Testis (tissue), 2 donors: ENCODE measurements at regions not wholly inside any gene's neighbourhood (a gene's known extent, or its start where the extent isn't known, plus 50 kb on each side); places are given as distances from the start of the nearest gene placed in this dataset.

ENCODE experiments used
- CTCF ChIP-seq, 3 experiments: fragments of 450-650 bp in 2 of 3; fragments of 200-600 bp in 1 of 3; sonication (generic) in 1 of 3; IDR thresholded peaks; one replicate each; pipeline ENCODE4 v1.5.1; 2016 to 2019; ENCODE audit warnings: antibody characterized with exemption in 3 of 3, mild to moderate bottlenecking in 2 of 3, moderate library complexity in 1 of 3
- POLR2A ChIP-seq: fragments of 450-650 bp; IDR thresholded peaks from one replicate; pipeline ENCODE4 v1.6.1; 2017; ENCODE audit warnings: antibody characterized with exemption, mild to moderate bottlenecking, moderate library complexity

DNA sequence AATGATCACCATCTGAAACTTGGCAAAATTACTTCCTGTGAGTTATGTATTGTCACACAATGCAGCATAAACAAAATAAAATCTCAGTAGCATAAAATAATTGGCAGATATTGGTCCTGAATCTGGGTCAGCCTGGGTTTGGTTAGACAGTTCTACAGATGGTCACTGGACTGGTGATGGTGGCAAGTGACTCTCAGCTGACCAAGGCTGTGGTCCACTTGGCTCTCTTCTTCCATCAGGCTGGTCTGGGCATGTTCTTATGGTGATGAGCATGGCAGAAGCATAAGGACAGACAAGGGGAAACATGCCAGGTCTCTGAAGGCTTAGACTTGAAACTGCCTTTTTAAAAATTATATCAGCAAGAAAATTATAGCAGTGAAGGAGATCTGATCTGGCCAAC, 1205.0 kb upstream of the EPHA6 start:
- no peak for TF ChIP-seq POLR2A
- no peak for TF ChIP-seq CTCF (IDR thresholded peaks at IDR 0.05)
